ENCODE measurements at regions not wholly inside any gene's neighbourhood (a gene's known extent, or its start where the extent isn't known, plus 50 kb on each side); places are given as distances from the start of the nearest gene placed in this dataset.
"Not testable (repeated sequence)": the region's sequence is repeated elsewhere in the genome, so short reads cannot be mapped to it uniquely, and the experiment has no call there.

GRCh38 chr9:31588006-31588405 lies 796.4 kb upstream of the ACO1 start:
- no peak for DNase-seq

DNA sequence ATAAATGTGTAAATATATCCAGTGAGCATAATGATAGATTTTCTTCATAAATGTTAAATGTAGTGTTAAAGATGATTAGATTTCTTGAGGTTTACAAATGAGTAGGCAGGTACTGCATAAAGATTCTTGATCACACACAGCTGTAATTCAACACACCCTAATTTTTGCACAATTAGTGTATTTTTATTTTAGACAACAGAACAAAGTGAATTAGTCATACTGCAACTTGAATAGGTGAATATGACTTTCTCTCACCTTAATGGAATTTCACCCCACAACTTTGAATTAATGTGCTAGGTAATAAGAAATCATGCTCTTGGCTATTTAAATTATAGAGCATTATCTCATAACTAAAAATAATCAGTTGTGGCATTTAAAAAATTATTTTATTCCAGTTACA lies 795.7 kb upstream of the ACO1 start:
- no peak for DNase-seq

DNA sequence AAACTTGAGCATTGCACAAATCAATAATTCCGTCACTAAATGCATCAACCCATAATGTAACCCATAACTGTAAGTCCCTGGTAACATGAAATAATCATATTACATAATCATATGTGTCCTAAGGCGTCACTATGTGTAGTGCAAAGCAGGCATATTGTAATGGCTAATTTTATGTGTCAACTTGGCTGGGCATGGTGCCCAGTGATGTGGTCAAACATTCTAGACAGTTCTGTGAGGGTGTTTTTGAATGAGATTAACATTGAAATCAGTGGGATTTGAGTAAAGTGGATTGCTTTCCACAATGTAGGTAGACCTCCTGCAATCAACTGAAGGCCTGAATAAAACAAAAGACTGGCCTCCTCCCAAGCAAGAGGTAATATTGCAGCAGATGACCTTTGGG lies 794.4 kb upstream of the ACO1 start:
- no peak for DNase-seq

DNA sequence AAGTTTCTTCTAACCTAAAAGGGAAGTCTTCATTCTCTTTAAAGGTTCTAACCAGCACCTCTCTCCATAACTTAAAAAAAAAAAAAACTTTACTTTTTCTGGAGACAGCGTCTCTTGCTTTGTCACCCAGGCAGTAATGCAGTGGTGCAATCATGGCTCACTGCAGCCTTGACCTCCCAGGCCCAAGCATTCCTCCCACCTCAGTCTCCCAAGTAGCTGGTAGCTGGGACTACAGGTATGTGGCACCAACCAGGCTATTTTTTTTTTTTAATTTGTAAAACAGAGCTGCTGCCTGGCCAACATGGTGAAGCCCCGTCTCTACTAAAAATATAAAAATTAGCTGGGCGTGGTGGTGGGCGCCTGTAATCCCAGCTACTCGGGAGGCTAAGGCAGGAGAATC lies 787.4 kb upstream of the ACO1 start:
- not testable (repeated sequence) for DNase-seq

DNA sequence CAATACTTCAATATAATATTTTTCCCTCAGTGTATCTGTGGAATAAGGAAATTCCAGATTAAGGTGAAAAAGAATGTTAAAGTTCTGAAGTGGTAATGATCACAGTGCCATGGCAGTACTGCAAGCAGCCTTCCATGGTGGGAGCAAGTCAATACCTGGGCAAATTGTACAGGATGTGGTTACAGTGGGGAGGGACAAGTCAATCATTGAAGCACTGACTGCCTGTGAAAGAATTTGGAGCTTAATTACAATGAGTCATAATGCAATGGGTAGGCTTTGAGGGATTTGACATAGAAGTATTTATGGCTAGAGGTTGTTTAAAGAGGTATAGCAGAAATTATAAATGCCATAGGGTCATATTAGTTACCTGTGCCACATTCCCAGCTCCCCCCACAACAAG lies 786.5 kb upstream of the ACO1 start:
- DNase-seq = no peak

- no peak for DNase-seq
Measured at GRCh38 chr9:31601666-31602065, 782.8 kb upstream of the ACO1 start.

DNA sequence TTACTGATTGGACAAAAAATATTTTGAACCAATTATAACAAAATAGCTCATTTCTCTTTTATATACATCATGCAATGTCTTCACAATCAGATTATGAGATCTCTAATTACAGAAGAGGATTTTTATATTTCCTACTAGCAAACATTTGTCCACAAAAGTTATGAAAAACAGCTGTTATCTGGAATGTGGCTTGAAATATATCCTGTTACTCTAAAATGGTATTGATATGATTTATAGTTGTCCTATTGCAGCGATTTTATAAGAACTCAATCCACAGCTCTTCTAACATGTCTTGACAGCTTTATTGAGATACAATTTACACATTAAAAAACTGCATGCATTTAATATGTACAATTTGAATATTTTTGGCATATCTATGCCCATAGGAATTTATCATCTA lies 779.9 kb upstream of the ACO1 start:
- DNase-seq = no peak

DNA sequence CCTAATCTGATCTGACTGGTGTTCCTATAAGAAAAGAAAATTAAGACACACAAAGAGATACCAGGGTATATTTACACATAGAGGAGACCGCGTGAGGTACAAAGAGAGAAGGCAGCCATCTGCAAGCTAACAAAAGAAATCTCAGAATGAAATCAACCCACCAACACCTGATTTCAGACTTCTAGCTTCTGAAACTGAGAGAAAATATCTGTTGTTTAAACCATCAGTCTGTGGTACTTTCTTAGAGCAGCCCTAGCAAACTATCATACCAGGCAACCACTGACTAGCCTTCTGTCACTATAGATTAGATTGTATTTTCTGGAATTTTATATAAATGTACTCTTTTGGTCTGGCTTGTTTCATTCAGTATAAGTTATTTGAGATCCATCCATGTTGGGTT lies 779.3 kb upstream of the ACO1 start:
- DNase-seq = no peak

DNA sequence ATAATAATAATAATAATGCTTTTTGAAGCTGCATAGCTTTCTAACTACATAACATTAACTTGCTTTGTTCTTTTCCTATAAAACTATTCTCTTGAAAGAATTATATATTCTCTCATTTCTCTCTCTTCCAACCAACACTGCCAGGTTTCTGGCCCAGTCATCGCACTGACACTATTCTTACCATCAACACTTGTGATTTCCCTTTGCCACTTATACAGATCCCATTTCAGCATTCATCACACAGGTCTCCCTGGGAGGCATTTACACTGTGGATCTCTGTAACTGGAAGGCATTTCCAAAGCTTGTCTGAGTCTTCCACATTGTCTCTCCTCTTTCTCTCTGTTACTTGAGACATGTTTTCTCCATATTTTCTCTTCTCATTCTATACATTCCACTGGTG lies 777.8 kb upstream of the ACO1 start:
- DNase-seq = no peak

DNA sequence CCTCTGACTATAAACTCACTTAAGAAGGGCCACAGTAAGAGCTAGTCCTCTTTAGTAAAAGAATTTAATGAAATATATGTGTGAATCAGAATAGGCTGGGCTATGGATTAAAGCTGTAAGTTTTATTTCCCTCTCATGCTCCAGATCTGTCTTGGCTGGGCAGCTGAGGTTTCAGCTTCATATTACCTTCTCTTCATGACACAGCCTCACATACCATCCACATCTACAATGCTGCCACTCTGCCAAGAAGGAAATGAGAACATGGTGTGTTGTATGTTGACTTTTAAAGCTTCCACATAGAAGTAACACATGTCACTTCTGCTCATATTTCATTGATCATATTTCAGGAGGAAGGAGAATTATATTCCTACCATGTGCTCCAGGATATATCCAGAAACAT lies 776.0 kb upstream of the ACO1 start:
- DNase-seq = no peak

GRCh38 chr9:31608881-31609280 lies 775.6 kb upstream of the ACO1 start:
- DNase-seq = no peak

GRCh38 chr9:31612336-31613030 lies 772.0 kb upstream of the ACO1 start:
- DNase-seq = no peak

DNA sequence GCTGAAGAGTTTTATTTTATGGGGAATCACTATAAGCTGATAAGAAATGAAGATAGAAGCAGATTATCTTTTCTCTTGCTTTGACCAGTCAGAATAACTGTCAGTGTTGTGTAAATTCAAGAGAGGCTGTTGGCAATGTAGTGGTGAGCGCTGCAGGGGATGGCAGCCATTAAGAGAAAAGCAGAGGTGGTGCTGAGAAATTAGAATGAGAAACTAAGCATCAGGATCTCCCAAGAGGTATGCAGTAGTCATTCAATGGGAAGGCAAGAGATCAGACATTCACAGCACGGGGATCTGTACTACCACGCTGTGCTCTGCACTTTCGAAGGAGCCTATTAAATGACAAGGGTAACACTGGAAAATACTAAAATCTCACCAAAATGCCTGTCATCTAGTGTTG lies 768.5 kb upstream of the ACO1 start:
- DNase-seq = no peak

- no peak for DNase-seq
Measured at GRCh38 chr9:31623511-31623910, 760.9 kb upstream of the ACO1 start.

- DNase-seq = no peak
Measured at GRCh38 chr9:31629292-31629691, 755.2 kb upstream of the ACO1 start.

GRCh38 chr9:31637265-31637664 lies 747.2 kb upstream of the ACO1 start:
- DNase-seq = no peak

DNA sequence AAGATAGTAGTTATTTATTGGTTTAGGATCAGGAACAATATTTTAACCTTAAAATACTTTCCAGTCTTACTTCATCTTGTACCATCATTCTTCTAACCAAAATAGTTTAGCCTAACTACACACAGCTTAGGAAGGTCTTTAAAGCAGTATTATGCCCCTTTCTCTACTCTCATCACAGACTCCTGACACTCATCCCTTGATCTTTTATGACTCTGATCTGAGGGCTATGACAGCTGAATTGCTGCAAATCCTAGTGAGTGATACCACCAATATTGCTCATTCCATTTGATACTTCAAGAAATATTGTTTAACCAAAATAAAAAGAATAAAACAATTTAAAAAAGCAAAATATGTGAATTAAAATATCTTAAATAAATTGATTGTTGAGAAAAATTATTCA lies 746.6 kb upstream of the ACO1 start:
- no peak for DNase-seq

GRCh38 chr9:31639451-31639850 lies 745.0 kb upstream of the ACO1 start:
- no peak for DNase-seq

GRCh38 chr9:31669311-31669710 lies 715.1 kb upstream of the ACO1 start:
- DNase-seq = no peak

- DNase-seq = no peak
Measured at GRCh38 chr9:31671011-31671410, 713.4 kb upstream of the ACO1 start.

DNA sequence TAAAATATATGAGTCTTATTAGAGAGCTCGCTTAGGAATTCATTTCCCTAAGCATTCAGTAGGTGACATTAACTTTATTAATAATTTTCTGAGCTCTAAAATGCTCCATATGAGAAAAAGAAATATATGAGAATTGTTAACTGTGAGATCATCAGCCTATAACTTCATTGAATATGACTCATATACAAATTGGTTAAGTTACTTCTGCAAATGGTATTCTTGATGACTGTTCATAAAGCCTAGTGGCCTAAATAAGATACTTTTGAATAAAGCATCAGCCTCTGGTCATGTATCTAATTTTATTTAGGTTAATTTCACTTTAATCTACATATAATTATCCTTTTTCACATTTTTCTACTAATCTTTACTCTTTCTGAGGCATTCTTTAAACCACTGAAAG lies 710.2 kb upstream of the ACO1 start:
- DNase-seq = no peak

DNA sequence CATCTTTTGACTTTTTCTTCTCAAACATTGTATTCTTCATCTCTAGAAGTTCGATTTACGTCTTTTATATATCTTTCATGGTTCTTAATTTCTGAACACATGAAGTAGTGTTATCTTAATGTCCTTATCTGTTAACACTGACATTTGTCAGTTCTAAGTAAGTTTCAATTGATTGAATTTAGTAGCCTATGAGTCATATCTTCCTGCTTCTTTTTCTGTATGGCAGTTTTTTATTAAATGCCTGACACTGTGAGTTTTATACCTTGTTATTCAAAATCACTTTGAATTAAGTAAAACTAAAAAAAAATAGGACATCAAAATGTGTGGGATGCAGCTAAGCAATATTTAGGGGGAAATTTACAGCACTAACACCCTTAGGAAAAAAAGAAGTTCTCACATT lies 707.0 kb upstream of the ACO1 start:
- no peak for DNase-seq

DNA sequence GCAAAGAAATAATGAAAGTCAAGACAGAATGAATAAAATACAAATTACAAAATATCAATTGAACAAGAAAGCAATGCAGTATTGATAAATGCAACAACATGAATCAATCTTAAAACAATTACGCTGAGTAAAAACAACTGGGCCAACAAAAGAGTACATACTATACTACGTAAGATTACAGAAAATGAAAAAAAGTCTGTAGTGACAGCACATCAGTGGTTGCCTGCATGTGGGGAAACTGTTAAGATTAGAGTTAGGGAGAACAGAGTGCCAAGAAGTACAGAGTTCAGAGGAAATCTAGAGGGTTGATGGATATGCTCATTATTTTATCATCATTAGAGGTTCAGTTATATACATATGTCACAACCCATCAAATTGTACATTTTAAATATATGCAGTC lies 706.6 kb upstream of the ACO1 start:
- DNase-seq = no peak

DNA sequence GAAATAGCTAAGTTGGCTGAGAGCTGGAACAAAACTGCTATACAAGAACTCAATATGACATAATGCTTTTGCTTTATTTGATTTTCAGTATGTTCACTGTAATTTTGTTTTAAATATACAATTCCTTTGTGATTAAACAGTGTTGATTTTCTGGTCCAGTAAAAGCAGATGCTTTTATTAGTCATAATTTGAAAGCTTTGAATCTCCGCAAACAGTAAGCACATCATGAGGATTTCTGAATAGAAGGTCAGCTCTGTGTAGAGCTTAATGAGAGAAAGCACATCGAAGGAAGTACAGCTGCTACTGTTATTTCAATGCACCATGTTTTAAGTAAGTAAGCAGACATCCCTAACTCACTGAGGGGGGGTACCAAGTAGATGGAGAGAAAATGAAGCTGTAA lies 701.3 kb upstream of the ACO1 start:
- no peak for DNase-seq

DNA sequence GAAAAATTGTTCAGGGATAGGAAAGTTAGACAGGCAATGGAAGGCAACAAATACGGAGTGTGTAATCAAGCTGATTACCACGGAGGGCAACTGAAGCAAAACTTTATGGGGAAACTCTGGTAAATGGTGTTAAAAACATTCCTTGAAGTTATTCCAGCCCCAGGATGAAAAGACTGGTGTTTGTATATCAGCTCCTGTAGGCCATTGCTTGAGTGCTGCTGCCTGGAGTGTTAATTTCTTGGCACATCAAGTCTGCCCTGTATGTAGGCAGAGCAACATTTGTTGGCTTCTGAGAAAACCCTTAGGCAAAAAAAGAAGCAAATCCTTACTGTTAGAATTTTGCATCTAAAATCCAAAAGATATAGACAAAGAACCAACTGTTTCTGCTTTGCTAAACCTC lies 686.5 kb upstream of the ACO1 start:
- DNase-seq = no peak

DNA sequence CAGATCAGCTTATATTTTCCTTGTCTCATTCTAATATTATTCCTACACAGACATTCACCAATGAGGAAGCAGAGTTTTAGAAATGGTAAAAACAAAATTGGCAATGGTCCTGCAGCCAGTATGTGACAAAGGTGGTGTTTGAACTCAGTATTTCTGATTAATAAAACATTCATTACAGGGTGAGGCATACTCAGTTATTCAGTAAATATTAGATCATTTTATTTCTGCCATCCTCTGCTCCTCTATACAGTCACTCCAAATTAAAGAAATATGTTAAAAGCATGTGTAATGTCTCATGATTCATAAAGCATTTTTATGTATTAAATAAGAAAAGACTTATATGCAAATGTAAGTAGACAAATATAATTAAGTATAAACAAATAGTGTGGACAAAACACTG lies 684.6 kb upstream of the ACO1 start:
- no peak for DNase-seq
